WTC11 (cell line): ENCODE measurements at regions not wholly inside any gene's neighbourhood (a gene's known extent, or its start where the extent isn't known, plus 50 kb on each side); places are given as distances from the start of the nearest gene placed in this dataset.

Experiments used
- ATAC-seq: fragments of 200-7000 bp; cut with Tn5 transposase; 2 replicates; pipeline ENCODE4 v1.10.0; 2021; ENCODE audit warnings: mild to moderate bottlenecking, moderate library complexity
- CTCF ChIA-PET: fragments of 300-600 bp; sonication (Branson Sonifier 250); formaldehyde crosslinking; loops from one replicate; lab custom pipeline; 2021; ENCODE audit warnings: antibody characterized with exemption; lab: Charles Lee
- POLR2A ChIA-PET: fragments of 350-600 bp; sonication (Branson Sonifier 250); formaldehyde crosslinking; loops from one replicate; lab custom pipeline; 2021; ENCODE audit warnings: antibody characterized with exemption; lab: Charles Lee
- DNase-seq: peaks from one replicate; pipeline ENCODE4 v3.0.0; 2021; ENCODE audit warnings: low spot score
- H3K27ac Mint-ChIP-seq: 2 replicates; pipeline ENCODE4 v1.8.0; 2021; ENCODE audit warnings: mixed read lengths
- H3K27me3 Mint-ChIP-seq: 2 replicates; pipeline ENCODE4 v1.8.0; 2021; ENCODE audit warnings: low read depth, mild to moderate bottlenecking, moderate library complexity, mixed read lengths
- H3K36me3 Mint-ChIP-seq: 2 replicates; pipeline ENCODE4 v1.8.0; 2021; ENCODE audit warnings: mixed read lengths
- H3K4me1 Mint-ChIP-seq: 2 replicates; pipeline ENCODE4 v1.8.0; 2022; ENCODE audit warnings: mixed read lengths
- H3K4me3 Mint-ChIP-seq: 2 replicates; pipeline ENCODE4 v1.8.0; 2021; ENCODE audit warnings: mild to moderate bottlenecking, moderate library complexity, mixed read lengths
- H3K9me3 Mint-ChIP-seq: 2 replicates; pipeline ENCODE4 v1.8.0; 2021; ENCODE audit warnings: mixed read lengths
- CREM ChIP-seq: sonication (generic); formaldehyde crosslinking; IDR thresholded peaks from 2 replicates; pipeline ENCODE4 v1.8.1; 2022; ENCODE audit warnings: mild to moderate bottlenecking, missing genetic modification reagents, moderate library complexity
- FOXK1 ChIP-seq: sonication (generic); formaldehyde crosslinking; IDR thresholded peaks from 2 replicates; pipeline ENCODE4 v1.8.0; 2022; ENCODE audit warnings: mild to moderate bottlenecking, moderate library complexity, missing genetic modification reagents
- IRF1 ChIP-seq: sonication (generic); formaldehyde crosslinking; IDR thresholded peaks from 2 replicates; pipeline ENCODE4 v1.8.0; 2023; ENCODE audit warnings: missing genetic modification reagents
- NR2C2 ChIP-seq: sonication (generic); formaldehyde crosslinking; IDR thresholded peaks from 2 replicates; pipeline ENCODE4 v1.8.0; 2022; ENCODE audit warnings: mild to moderate bottlenecking, missing genetic modification reagents
- PREB ChIP-seq: sonication (generic); formaldehyde crosslinking; IDR thresholded peaks from 2 replicates; pipeline ENCODE4 v1.8.1; 2022; ENCODE audit warnings: mild to moderate bottlenecking, missing genetic modification reagents, moderate library complexity, borderline replicate concordance
- PRRX2 ChIP-seq: fragments of 250-450 bp; sonication (Bioruptor Pico); IDR thresholded peaks from 2 replicates; pipeline ENCODE4 v1.8.0; 2021; ENCODE audit warnings: mild to moderate bottlenecking
- USF2 ChIP-seq: sonication (generic); formaldehyde crosslinking; IDR thresholded peaks from 2 replicates; pipeline ENCODE4 v1.8.1; 2023; ENCODE audit warnings: mild to moderate bottlenecking, missing genetic modification reagents, moderate library complexity
- ZNF416 ChIP-seq: fragments of 250-450 bp; sonication (Bioruptor Pico); IDR thresholded peaks from 2 replicates; pipeline ENCODE4 v1.9.0; 2021; ENCODE audit warnings: mild to moderate bottlenecking, inconsistent platforms

- no peak for TF ChIP-seq PREB
- no peak for TF ChIP-seq FOXK1 (CRISPR knock-in tag)
- TF ChIP-seq CREM = no peak
- no peak for TF ChIP-seq PRRX2 (CRISPR knock-in tag)
These were observed 52.5 kb upstream of the SUCLG2 start (continued) for GRCh38 chr3:67706934-67707333.

GRCh38 chr3:67704322-67704721, 49.9 kb upstream of the SUCLG2 start:
- Mint-ChIP-seq H3K4me3 (no peak overlapping the region), H3K27ac (peak overlapping the region; percentile 49; the same call in 1 of the 2 replicates), H3K9me3 (no peaks in the 10 kb centered on the region), H3K27me3 (no peaks in the 10 kb centered on the region), H3K36me3 (no peaks in the 10 kb centered on the region), H3K4me1 (peaks cover 18% of the 10 kb centered on the region)
- CTCF ChIA-PET = interaction anchor here (1.4 kb wide), 1 partner anchor 590 kb away, joined by 4 read pairs; no protein-coding TSS in a partner anchor
- DNase-seq (no peak), ATAC-seq (peak; percentile 63; the same call in 1 of the 2 replicates)
- TF ChIP-seq ZNF416 = no peak
- no peak for TF ChIP-seq USF2 (CRISPR knock-in tag)
- TF ChIP-seq IRF1 = no peak
- no peak for TF ChIP-seq NR2C2 (CRISPR knock-in tag)
- POLR2A ChIA-PET = no interaction called here
